H9 (cell line): ENCODE measurements at regions not wholly inside any gene's neighbourhood (a gene's known extent, or its start where the extent isn't known, plus 50 kb on each side); places are given as distances from the start of the nearest gene placed in this dataset.

ENCODE experiments used
- DNase-seq: peaks from one replicate; pipeline ENCODE4 v3.0.0-alpha.2; 2017
- H2AFZ ChIP-seq: one replicate; pipeline ENCODE4 v1.6.1; 2013; ENCODE audit warnings: mild to moderate bottlenecking, low read length, control low read depth, moderate library complexity
- H2AK5ac ChIP-seq: 2 replicates; pipeline ENCODE4 v1.6.1; 2013; ENCODE audit warnings: low read length, control low read depth, mixed read lengths; ENCODE audit not compliant: insufficient read length
- H2BK120ac ChIP-seq: one replicate; pipeline ENCODE4 v1.6.1; 2013; ENCODE audit warnings: low read depth, mild to moderate bottlenecking, low read length, control low read depth, inconsistent platforms; ENCODE audit not compliant: poor library complexity, severe bottlenecking
- H2BK12ac ChIP-seq: 2 replicates; pipeline ENCODE4 v1.6.1; 2013; ENCODE audit warnings: low read length, control low read depth, mixed read lengths, low read depth; ENCODE audit not compliant: insufficient read length
- H2BK15ac ChIP-seq: 2 replicates; pipeline ENCODE4 v1.6.1; 2013; ENCODE audit warnings: low read depth, low read length, control low read depth
- H2BK20ac ChIP-seq: one replicate; pipeline ENCODE4 v1.6.1; 2013; ENCODE audit warnings: low read depth, mild to moderate bottlenecking, low read length, control low read depth, inconsistent platforms; ENCODE audit not compliant: poor library complexity, severe bottlenecking
- H2BK5ac ChIP-seq: 2 replicates; pipeline ENCODE4 v1.6.1; 2013; ENCODE audit warnings: low read length, control low read depth, mixed read lengths; ENCODE audit not compliant: insufficient read length
- H3K14ac ChIP-seq: 2 replicates; pipeline ENCODE4 v1.6.1; 2013; ENCODE audit warnings: low read length, control low read depth; ENCODE audit not compliant: insufficient read depth
- H3K18ac ChIP-seq: 2 replicates; pipeline ENCODE4 v1.6.1; 2013; ENCODE audit warnings: low read depth, mild to moderate bottlenecking, mixed read lengths, low read length, control low read depth; ENCODE audit not compliant: insufficient read length
- H3K23ac ChIP-seq: 2 replicates; pipeline ENCODE4 v1.6.1; 2013; ENCODE audit warnings: low read length, control low read depth, mixed read lengths, low read depth; ENCODE audit not compliant: insufficient read length
- H3K23me2 ChIP-seq: 2 replicates; pipeline ENCODE4 v1.6.1; 2013; ENCODE audit warnings: low read depth, mild to moderate bottlenecking, mixed read lengths, low read length, control low read depth; ENCODE audit not compliant: insufficient read length, poor library complexity, severe bottlenecking
- H3K27ac ChIP-seq: 2 replicates; pipeline ENCODE4 v1.5.1; 2013; ENCODE audit warnings: low read length, control low read depth, mixed read lengths, low read depth; ENCODE audit not compliant: insufficient read length
- H3K27me3 ChIP-seq: 2 replicates; pipeline ENCODE4 v1.6.1; 2013; ENCODE audit warnings: low read length, control low read depth, inconsistent platforms; ENCODE audit not compliant: insufficient read depth
- H3K4ac ChIP-seq: 2 replicates; pipeline ENCODE4 v1.6.1; 2013; ENCODE audit warnings: low read depth, mild to moderate bottlenecking, control low read depth, inconsistent platforms, low read length, moderate library complexity
- H3K4me1 ChIP-seq: 2 replicates; pipeline ENCODE4 v1.6.1; 2013; ENCODE audit warnings: low read length, control low read depth, inconsistent platforms; ENCODE audit not compliant: insufficient read depth
- H3K4me2 ChIP-seq: 2 replicates; pipeline ENCODE4 v1.6.1; 2013; ENCODE audit warnings: low read length, control low read depth, mixed read lengths; ENCODE audit not compliant: insufficient read length, insufficient read depth
- H3K56ac ChIP-seq: 2 replicates; pipeline ENCODE4 v1.6.1; 2013; ENCODE audit warnings: low read depth, mild to moderate bottlenecking, mixed read lengths, low read length, control low read depth; ENCODE audit not compliant: insufficient read length
- H3K79me1 ChIP-seq: 2 replicates; pipeline ENCODE4 v1.6.1; 2013; ENCODE audit warnings: low read depth, mild to moderate bottlenecking, moderate library complexity, low read length, control low read depth, inconsistent platforms; ENCODE audit not compliant: insufficient read depth, poor library complexity, severe bottlenecking
- H3K79me2 ChIP-seq: 2 replicates; pipeline ENCODE4 v1.6.1; 2013; ENCODE audit warnings: low read length, control low read depth, inconsistent platforms; ENCODE audit not compliant: insufficient read depth
- H3K9ac ChIP-seq: 2 replicates; pipeline ENCODE4 v1.6.1; 2013; ENCODE audit warnings: low read length, control low read depth, mixed read lengths; ENCODE audit not compliant: insufficient read length; ENCODE audit errors: extremely low read depth
- H3K9me3 ChIP-seq: one replicate; pipeline ENCODE4 v1.6.1; 2013; ENCODE audit warnings: low read depth, low read length, inconsistent platforms; ENCODE audit not compliant: control insufficient read depth
- H3T11ph ChIP-seq: one replicate; pipeline ENCODE4 v1.6.1; 2013; ENCODE audit warnings: mild to moderate bottlenecking, low read length, control low read depth, inconsistent platforms
- H4K20me1 ChIP-seq: one replicate; pipeline ENCODE4 v1.6.1; 2013; ENCODE audit not compliant: control insufficient read depth, insufficient read length, insufficient read depth
- H4K5ac ChIP-seq: 2 replicates; pipeline ENCODE4 v1.6.1; 2013; ENCODE audit warnings: low read depth, mild to moderate bottlenecking, mixed read lengths, low read length, control low read depth; ENCODE audit not compliant: insufficient read length
- H4K8ac ChIP-seq: replicated peaks from 2 replicates; pipeline ENCODE4 v1.6.1; 2013; ENCODE audit warnings: low read length, control low read depth, mixed read lengths, low read depth; ENCODE audit not compliant: insufficient read length
- H4K91ac ChIP-seq: 2 replicates; pipeline ENCODE4 v1.6.1; 2013; ENCODE audit warnings: low read depth, mild to moderate bottlenecking, moderate library complexity, mixed read lengths, low read length, control low read depth; ENCODE audit not compliant: insufficient read length
- H3K27ac Mint-ChIP-seq, 3 experiments: 2 replicates in 2 of 3; 3 replicates in 1 of 3; pipeline ENCODE4 v1.8.0; 2020 to 2021; ENCODE audit warnings: mixed read lengths in 3 of 3, mild to moderate bottlenecking in 1 of 3, moderate library complexity in 1 of 3
- H3K27me3 Mint-ChIP-seq: 2 replicates; pipeline ENCODE4 v1.8.0; 2021; ENCODE audit warnings: low read depth, mild to moderate bottlenecking, moderate library complexity, mixed read lengths
- H3K36me3 Mint-ChIP-seq, 3 experiments: 2 replicates in 2 of 3; 3 replicates in 1 of 3; pipeline ENCODE4 v1.8.0; 2020 to 2021; ENCODE audit warnings: low read depth in 3 of 3, mixed read lengths in 3 of 3; ENCODE audit not compliant: insufficient read depth in 1 of 3
- H3K4me1 Mint-ChIP-seq, 2 experiments: 2 replicates each; pipeline ENCODE4 v1.8.0; 2020; ENCODE audit warnings: mixed read lengths in 2 of 2
- H3K4me3 Mint-ChIP-seq, 2 experiments: 2 replicates in 1 of 2; 3 replicates in 1 of 2; pipeline ENCODE4 v1.8.0; 2020 to 2021; ENCODE audit warnings: mild to moderate bottlenecking in 2 of 2, mixed read lengths in 2 of 2, moderate library complexity in 1 of 2
- H3K9me3 Mint-ChIP-seq, 2 experiments: 2 replicates in 1 of 2; 3 replicates in 1 of 2; pipeline ENCODE4 v1.8.0; 2020; ENCODE audit warnings: mild to moderate bottlenecking in 2 of 2, mixed read lengths in 2 of 2, moderate library complexity in 1 of 2
- CTCF ChIP-seq: fragments of 200-600 bp; sonication (generic); conservative IDR thresholded peaks from 3 replicates; pipeline ENCODE4 v1.8.0; 2021; ENCODE audit warnings: antibody characterized with exemption, mild to moderate bottlenecking
- WGBS: extraction: QIAGEN DNeasy Blood & Tissue Kit; methylation state at CpG from one replicate; pipeline ENCODE4 v1.1.7; 2013; ENCODE audit warnings: missing lambda C conversion rate, low lambda C conversion rate, mixed read lengths; ENCODE audit not compliant: insufficient read length; ENCODE audit errors: extremely low coverage; 5-methylcytosine and 5-hydroxymethylcytosine counted together

GRCh38 chr15:93862791-93863190, 368.6 kb upstream of the MCTP2 start:
- Histone ChIP-seq H3K4me2 (no peak overlapping the region), H2BK120ac (no peak overlapping the region), H3T11ph (no peak overlapping the region), H4K91ac (no peak overlapping the region), H3K27ac (no peak overlapping the region), H4K5ac (no peak overlapping the region), H3K4ac (no peak overlapping the region), H2AK5ac (no peak overlapping the region), H4K8ac (no peak overlapping the region), H3K56ac (no peak overlapping the region), H3K9me3 (no peaks in the 10 kb centered on the region), H3K27me3 (no peaks in the 10 kb centered on the region), H3K14ac (no peak overlapping the region), H3K4me1 (no peaks in the 10 kb centered on the region), H3K23me2 (no peaks in the 10 kb centered on the region), H2BK15ac (no peak overlapping the region), H2BK12ac (no peak overlapping the region), H2BK5ac (no peak overlapping the region), H3K79me1 (no peaks in the 10 kb centered on the region), H4K20me1 (no peaks in the 10 kb centered on the region), H3K18ac (no peak overlapping the region), H3K79me2 (no peaks in the 10 kb centered on the region), H3K23ac (no peak overlapping the region), H3K9ac (no peak overlapping the region), H2BK20ac (no peak overlapping the region), H2AFZ (no peak overlapping the region)
- H3K4me3 Mint-ChIP-seq: no peak overlapping the region
- H3K4me1 Mint-ChIP-seq: no peaks in the 10 kb centered on the region
- TF ChIP-seq CTCF: no peak
- no CpG with 5 or more reads among the region's 7 CpGs for WGBS
- no peak overlapping the region for H3K27ac Mint-ChIP-seq
- H3K36me3 Mint-ChIP-seq: no peaks in the 10 kb centered on the region
- no peak for DNase-seq
- H3K27me3 Mint-ChIP-seq: peaks cover 2% of the 10 kb centered on the region; the same call in 1 of the 2 replicates
- no peaks in the 10 kb centered on the region for H3K9me3 Mint-ChIP-seq
